K562 (cell line): ENCODE measurements at regions not wholly inside any gene's neighbourhood (a gene's known extent, or its start where the extent isn't known, plus 50 kb on each side); places are given as distances from the start of the nearest gene placed in this dataset.

Experiments
- ATAC-seq: fragments of 200-7000 bp; cut with Tn5 transposase; 3 replicates; pipeline ENCODE4 v1.9.1; 2020; ENCODE audit warnings: moderate library complexity
- BruUV-seq: library from RNA; stranded (reverse); fragments of 400-500 nt; replicated peaks from 2 replicates; lab custom pipeline; 2021; lab: Mats Ljungman, UMichigan
- CTCF ChIA-PET: fragments of 300-600 bp; formaldehyde crosslinking; extraction: SDS; loops from one replicate; lab custom pipeline; 2021; ENCODE audit warnings: low intra/inter-chr PET ratio; lab: Yijun Ruan, JAX
- POLR2A ChIA-PET: fragments of 300-600, 350-650 bp; sonication (Branson Sonifier 250); formaldehyde crosslinking; extraction: SDS; loops from one replicate; lab custom pipeline; 2021; ENCODE audit warnings: antibody characterized with exemption, inconsistent platforms; lab: Yijun Ruan, JAX
- DNase-seq, 4 experiments: peaks; one replicate each; pipeline versions ENCODE4 v3.0.0 to v3.0.0-alpha.2; 2011 to 2018; ENCODE audit warnings: low spot score in 3 of 4, mixed read lengths in 3 of 4; ENCODE audit errors: extremely low read depth in 1 of 4
- FAIRE-seq: peaks from 2 replicates; lab custom pipeline; 2011; peaks lifted over from hg19 to GRCh38; lab: Jason Lieb, UNC
- H2AFZ ChIP-seq: 2 replicates; pipeline ENCODE4 v1.6.0; 2011; ENCODE audit warnings: low read depth, low read length, control low read depth, inconsistent platforms
- H3K27ac ChIP-seq: fragments of 200-600 bp; 3 replicates; pipeline ENCODE4 v1.8.0; 2011; ENCODE audit warnings: low read depth, mild to moderate bottlenecking, control low read depth, inconsistent platforms, low read length, moderate library complexity, mixed read lengths; ENCODE audit errors: extremely low read depth
- H3K27me3 ChIP-seq, 2 experiments: fragments of 300-600 bp in 1 of 2; 2 replicates in 1 of 2; 3 replicates in 1 of 2; pipeline versions ENCODE4 v1.6.0 to v1.8.0; 2011; ENCODE audit warnings: inconsistent platforms in 2 of 2, low read length in 2 of 2, mild to moderate bottlenecking in 1 of 2, mixed read lengths in 1 of 2, moderate library complexity in 1 of 2; ENCODE audit not compliant: control insufficient read depth in 2 of 2, insufficient read depth in 2 of 2
- H3K36me3 ChIP-seq: fragments of 300-600 bp; 3 replicates; pipeline ENCODE4 v1.8.0; 2011; ENCODE audit warnings: mild to moderate bottlenecking, low read length, inconsistent platforms; ENCODE audit not compliant: control insufficient read depth, insufficient read depth
- H3K4me1 ChIP-seq, 2 experiments: fragments of 200-600 bp in 1 of 2; replicated peaks in 1 of 2; 2 replicates in 1 of 2; 3 replicates in 1 of 2; pipeline versions ENCODE4 v1.5.1 to v1.8.0; 2011; ENCODE audit warnings: inconsistent platforms in 2 of 2, low read length in 2 of 2, mild to moderate bottlenecking in 1 of 2, mixed read lengths in 1 of 2, moderate library complexity in 1 of 2; ENCODE audit not compliant: control insufficient read depth in 2 of 2, insufficient read depth in 2 of 2
- H3K4me2 ChIP-seq: 2 replicates; pipeline ENCODE4 v1.6.1; 2011; ENCODE audit warnings: low read length, control low read depth, inconsistent platforms, mixed read lengths; ENCODE audit not compliant: insufficient read depth
- H3K4me3 ChIP-seq: fragments of 200-600 bp; sonication (generic), shearing (Covaris generic); 2 replicates; pipeline ENCODE4 v1.5.1; 2016; ENCODE audit warnings: control low read depth, inconsistent platforms
- H3K79me2 ChIP-seq: fragments of 200-600 bp; 3 replicates; pipeline ENCODE4 v1.8.0; 2011; ENCODE audit warnings: low read length, inconsistent platforms; ENCODE audit not compliant: control insufficient read depth, insufficient read depth
- H3K9ac ChIP-seq, 2 experiments: 2 replicates each; pipeline versions ENCODE4 v1.6.0 to v1.6.1; 2011; ENCODE audit warnings: low read depth in 2 of 2, low read length in 2 of 2, control low read depth in 1 of 2, inconsistent platforms in 1 of 2, mild to moderate bottlenecking in 1 of 2, mixed read lengths in 1 of 2; ENCODE audit not compliant: insufficient read depth in 1 of 2
- H3K9me1 ChIP-seq: one replicate; pipeline ENCODE4 v1.6.0; 2011; ENCODE audit warnings: inconsistent platforms, mild to moderate bottlenecking, low read length, moderate library complexity; ENCODE audit not compliant: control insufficient read depth, insufficient read depth
- H3K9me3 ChIP-seq: replicated peaks from 2 replicates; pipeline ENCODE4 v1.5.1; 2011; ENCODE audit warnings: low read depth, low read length, inconsistent platforms; ENCODE audit not compliant: control insufficient read depth, insufficient read depth
- H4K20me1 ChIP-seq: replicated peaks from 2 replicates; pipeline ENCODE4 v1.6.1; 2011; ENCODE audit warnings: low read length, inconsistent platforms, mixed read lengths; ENCODE audit not compliant: control insufficient read depth, insufficient read depth
- BCL6 ChIP-seq: fragments of 250-450 bp; sonication (Bioruptor Pico); IDR thresholded peaks from 2 replicates; pipeline ENCODE4 v1.4.0; 2020
- DACH1 ChIP-seq: fragments of 450-650 bp; IDR thresholded peaks from 2 replicates; pipeline ENCODE4 v1.6.1; 2018; ENCODE audit not compliant: partially characterized antibody
- GATAD2B ChIP-seq: fragments of 450-650 bp; IDR thresholded peaks from 2 replicates; pipeline ENCODE4 v1.6.1; 2017; ENCODE audit warnings: mild to moderate bottlenecking, borderline replicate concordance
- HMG20A ChIP-seq: fragments of 450-650 bp; formaldehyde crosslinking; conservative IDR thresholded peaks from 2 replicates; pipeline ENCODE4 v1.4.0; 2020; ENCODE audit warnings: mild to moderate bottlenecking, mixed read lengths
- HMGXB4 ChIP-seq: sonication (generic); formaldehyde crosslinking; IDR thresholded peaks from 2 replicates; pipeline ENCODE4 v1.8.1; 2023; ENCODE audit warnings: mild to moderate bottlenecking, missing genetic modification reagents
- MAFF ChIP-seq: IDR thresholded peaks from 2 replicates; pipeline ENCODE4 v1.6.1; 2012; ENCODE audit warnings: low read length, improper control_type of control experiment
- THAP7 ChIP-seq: fragments of 250-450 bp; sonication (Bioruptor Pico); IDR thresholded peaks from 2 replicates; pipeline ENCODE4 v1.5.0; 2021
- ZNF740 ChIP-seq, 3 experiments: fragments of 200-800 bp in 1 of 3; sonication (Bioruptor generic) in 1 of 3; sonication (generic) in 1 of 3; formaldehyde crosslinking in 1 of 3; IDR thresholded peaks; 2 replicates each; pipeline versions ENCODE4 v1.6.1 to v1.8.0; 2016 to 2022; ENCODE audit warnings: mild to moderate bottlenecking in 2 of 3, missing compliant biosample characterization in 2 of 3, missing genetic modification characterization in 2 of 3, missing genetic modification reagents in 1 of 3
- ZNF778 ChIP-seq: fragments of 450-650 bp; formaldehyde crosslinking; IDR thresholded peaks from 2 replicates; pipeline ENCODE4 v1.4.0; 2020; ENCODE audit warnings: mild to moderate bottlenecking, moderate library complexity
- WGBS: fragments of 100-300 bp; shearing (Covaris generic); methylation state at CpG from one replicate; pipeline ENCODE4 v1.1.6; 2016; ENCODE audit warnings: low coverage, mixed read lengths; ENCODE audit not compliant: insufficient coverage; ENCODE audit errors: missing lambda C conversion rate; 5-methylcytosine and 5-hydroxymethylcytosine counted together
- in situ Hi-C: fragments of 300-500 bp; cut with MboI; formaldehyde crosslinking; loops from 4 replicates; pipeline ENCODE4 v1.15.0; 2018; ENCODE audit warnings: inconsistent platforms, mixed read lengths
- intact Hi-C: fragments of 100-400 bp; cut with micrococcal nuclease; formaldehyde crosslinking; loops from 2 replicates; pipeline ENCODE4 v1.14.2; 2022
- TF ChIP-seq, protein P1 (sequence below): sonication (generic); formaldehyde crosslinking; IDR thresholded peaks from 2 replicates; pipeline ENCODE4 v1.8.0; 2022; ENCODE audit warnings: mild to moderate bottlenecking, missing genetic modification reagents

DNA sequence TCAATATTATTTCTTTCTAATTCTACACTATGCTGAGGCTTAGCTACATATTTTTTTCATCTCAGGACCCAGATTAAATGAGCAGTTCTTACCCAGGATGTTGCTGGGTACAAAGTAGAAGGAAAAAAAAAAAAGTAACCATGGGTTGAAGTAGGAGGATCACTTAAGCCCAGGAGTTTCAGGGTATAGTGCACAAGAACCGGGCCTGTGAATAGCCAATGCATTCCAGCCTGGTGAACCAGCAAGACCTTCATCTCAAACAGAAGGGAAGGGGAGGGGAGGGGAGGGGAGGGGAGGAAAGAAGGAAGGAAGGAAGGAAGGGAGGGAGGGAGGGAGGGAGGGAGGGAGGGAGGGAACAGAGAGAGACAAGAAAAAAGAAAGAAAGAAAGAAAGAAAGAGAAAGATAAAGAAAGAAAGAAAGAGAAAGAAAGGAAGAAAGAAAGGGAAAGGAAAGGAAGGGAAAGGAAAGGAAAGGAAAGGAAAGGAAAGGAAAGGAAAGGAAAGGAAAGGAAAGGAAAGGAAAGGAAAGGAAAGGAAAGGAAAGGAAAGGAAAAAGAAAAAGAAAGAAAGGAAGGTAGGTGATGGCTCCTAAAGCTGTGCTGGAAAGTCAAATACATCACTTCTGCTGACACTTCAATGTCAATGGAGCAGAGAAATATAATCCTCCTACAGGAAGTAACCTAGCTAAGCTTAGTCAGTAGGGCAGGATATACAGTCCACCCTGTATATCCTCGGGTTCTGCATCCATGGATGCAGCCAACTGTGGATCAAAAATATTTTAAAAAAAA, 206.8 kb upstream of the TGFBR2 start (continued):
- TF ChIP-seq, protein P1, sequence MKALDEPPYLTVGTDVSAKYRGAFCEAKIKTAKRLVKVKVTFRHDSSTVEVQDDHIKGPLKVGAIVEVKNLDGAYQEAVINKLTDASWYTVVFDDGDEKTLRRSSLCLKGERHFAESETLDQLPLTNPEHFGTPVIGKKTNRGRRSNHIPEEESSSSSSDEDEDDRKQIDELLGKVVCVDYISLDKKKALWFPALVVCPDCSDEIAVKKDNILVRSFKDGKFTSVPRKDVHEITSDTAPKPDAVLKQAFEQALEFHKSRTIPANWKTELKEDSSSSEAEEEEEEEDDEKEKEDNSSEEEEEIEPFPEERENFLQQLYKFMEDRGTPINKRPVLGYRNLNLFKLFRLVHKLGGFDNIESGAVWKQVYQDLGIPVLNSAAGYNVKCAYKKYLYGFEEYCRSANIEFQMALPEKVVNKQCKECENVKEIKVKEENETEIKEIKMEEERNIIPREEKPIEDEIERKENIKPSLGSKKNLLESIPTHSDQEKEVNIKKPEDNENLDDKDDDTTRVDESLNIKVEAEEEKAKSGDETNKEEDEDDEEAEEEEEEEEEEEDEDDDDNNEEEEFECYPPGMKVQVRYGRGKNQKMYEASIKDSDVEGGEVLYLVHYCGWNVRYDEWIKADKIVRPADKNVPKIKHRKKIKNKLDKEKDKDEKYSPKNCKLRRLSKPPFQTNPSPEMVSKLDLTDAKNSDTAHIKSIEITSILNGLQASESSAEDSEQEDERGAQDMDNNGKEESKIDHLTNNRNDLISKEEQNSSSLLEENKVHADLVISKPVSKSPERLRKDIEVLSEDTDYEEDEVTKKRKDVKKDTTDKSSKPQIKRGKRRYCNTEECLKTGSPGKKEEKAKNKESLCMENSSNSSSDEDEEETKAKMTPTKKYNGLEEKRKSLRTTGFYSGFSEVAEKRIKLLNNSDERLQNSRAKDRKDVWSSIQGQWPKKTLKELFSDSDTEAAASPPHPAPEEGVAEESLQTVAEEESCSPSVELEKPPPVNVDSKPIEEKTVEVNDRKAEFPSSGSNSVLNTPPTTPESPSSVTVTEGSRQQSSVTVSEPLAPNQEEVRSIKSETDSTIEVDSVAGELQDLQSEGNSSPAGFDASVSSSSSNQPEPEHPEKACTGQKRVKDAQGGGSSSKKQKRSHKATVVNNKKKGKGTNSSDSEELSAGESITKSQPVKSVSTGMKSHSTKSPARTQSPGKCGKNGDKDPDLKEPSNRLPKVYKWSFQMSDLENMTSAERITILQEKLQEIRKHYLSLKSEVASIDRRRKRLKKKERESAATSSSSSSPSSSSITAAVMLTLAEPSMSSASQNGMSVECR (CRISPR knock-in tag), result no peak

GRCh38 chr3:30400926-30401325, 205.5 kb upstream of the TGFBR2 start:
- Histone ChIP-seq H3K9me1 (no peaks in the 10 kb centered on the region), H3K4me1 (no peaks in the 10 kb centered on the region), H3K36me3 (no peaks in the 10 kb centered on the region), H3K27me3 (no peaks in the 10 kb centered on the region), H3K79me2 (no peaks in the 10 kb centered on the region), H3K9me3 (peaks cover 3% of the 10 kb centered on the region; the same call in 1 of the 2 replicates), H3K9ac (no peak overlapping the region), H3K4me2 (no peak overlapping the region), H2AFZ (no peak overlapping the region), H3K27ac (no peak overlapping the region), H3K4me3 (no peak overlapping the region), H4K20me1 (no peaks in the 10 kb centered on the region)
- CTCF ChIA-PET, result no interaction called here
- 0% methylated on average over 3 of the region's 3 CpGs for WGBS
- no TSS peak for BruUV-seq
- intact Hi-C loops (no loop called here), in situ Hi-C loops (no loop called here)
- POLR2A ChIA-PET, result no interaction called here
- ATAC-seq, result no peak
- FAIRE-seq, result no peak
- DNase-seq, result no peak
- TF ChIP-seq BCL6 (no peak), HMGXB4 (CRISPR knock-in tag) (no peak), HMG20A (CRISPR knock-in tag) (no peak), ZNF778 (no peak), GATAD2B (no peak), THAP7 (CRISPR knock-in tag) (no peak), DACH1 (no peak), MAFF (no peak), ZNF740 (CRISPR knock-in tag; IDR thresholded peaks at IDR 0.05) (no peak), ZNF740 (tag; IDR thresholded peaks at IDR 0.05) (no peak)
